Coronary artery (tissue), 2 donors: ENCODE measurements at regions not wholly inside any gene's neighbourhood (a gene's known extent, or its start where the extent isn't known, plus 50 kb on each side); places are given as distances from the start of the nearest gene placed in this dataset.

Source experiments
- DNase-seq: peaks from one replicate; pipeline ENCODE4 v3.0.0-alpha.2; 2017; ENCODE audit warnings: low spot score
- H3K27ac ChIP-seq, 2 donors: fragments of 200-600 bp; sonication (generic); one replicate each; pipeline ENCODE4 v1.5.1; 2016 to 2019
- H3K4me3 ChIP-seq: fragments of 200-600 bp; sonication (generic); 2 replicates; pipeline ENCODE4 v1.5.1; 2016; ENCODE audit warnings: mild to moderate bottlenecking, moderate library complexity
- CTCF ChIP-seq: fragments of 200-600 bp; sonication (generic); IDR thresholded peaks from one replicate; pipeline ENCODE4 v1.5.1; 2019; ENCODE audit warnings: antibody characterized with exemption

GRCh38 chr4:79042079-79042674, 102.9 kb upstream of the PAQR3 start:
- DNase-seq: no peak

GRCh38 chr4:79034544-79034943, 95.3 kb upstream of the PAQR3 start:
- TF ChIP-seq CTCF: no peak
- Histone ChIP-seq H3K27ac (no peak overlapping the region), H3K4me3 (no peak overlapping the region)
- DNase-seq: no peak

More at GRCh38 chr4:79042079-79042674, 102.9 kb upstream of the PAQR3 start:
- TF ChIP-seq CTCF: peak; percentile 46
- Histone ChIP-seq H3K27ac (no peak overlapping the region), H3K4me3 (no peak overlapping the region)

- no peak overlapping the region for H3K4me3 ChIP-seq
- no peak for DNase-seq
- no peak for TF ChIP-seq CTCF
- H3K27ac ChIP-seq: no peak overlapping the region
Measured at GRCh38 chr4:79030973-79031372, 91.7 kb upstream of the PAQR3 start.

- no peak overlapping the region for H3K4me3 ChIP-seq
- no peak for DNase-seq
- H3K27ac ChIP-seq: no peak overlapping the region
- TF ChIP-seq CTCF: no peak
Measured at GRCh38 chr4:79027656-79028055, 88.4 kb upstream of the PAQR3 start.

- no peak for DNase-seq
- Histone ChIP-seq H3K27ac (no peak overlapping the region), H3K4me3 (no peak overlapping the region)
- no peak for TF ChIP-seq CTCF
Measured at GRCh38 chr4:79025170-79025569, 85.9 kb upstream of the PAQR3 start.

GRCh38 chr4:79023799-79024770, 84.8 kb upstream of the PAQR3 start:
- no peak for DNase-seq
- no peak overlapping the region for H3K27ac ChIP-seq
- TF ChIP-seq CTCF: no peak

GRCh38 chr4:79022529-79022928, 83.3 kb upstream of the PAQR3 start:
- TF ChIP-seq CTCF: no peak

More at GRCh38 chr4:79023799-79024770, 84.8 kb upstream of the PAQR3 start:
- no peak overlapping the region for H3K4me3 ChIP-seq

More at GRCh38 chr4:79022529-79022928, 83.3 kb upstream of the PAQR3 start:
- no peak for DNase-seq
- Histone ChIP-seq H3K4me3 (no peak overlapping the region), H3K27ac (no peak overlapping the region)
